BE2C (cell line): ENCODE measurements at regions not wholly inside any gene's neighbourhood (a gene's known extent, or its start where the extent isn't known, plus 50 kb on each side); places are given as distances from the start of the nearest gene placed in this dataset.

Experiments
- DNase-seq: peaks from one replicate; pipeline ENCODE4 v3.0.0-alpha.2; 2020
- H3K27me3 ChIP-seq: fragments of 250-450 bp; sonication (Bioruptor Pico); 2 replicates; pipeline ENCODE4 v1.5.1; 2020; ENCODE audit warnings: mild to moderate bottlenecking
- H3K36me3 ChIP-seq: fragments of 250-450 bp; sonication (Bioruptor Pico); 2 replicates; pipeline ENCODE4 v1.5.1; 2020; ENCODE audit warnings: mild to moderate bottlenecking
- H3K4me1 ChIP-seq: fragments of 250-450 bp; sonication (Bioruptor Pico); 2 replicates; pipeline ENCODE4 v1.5.1; 2020
- H3K4me3 ChIP-seq: 2 replicates; pipeline ENCODE4 v1.5.1; 2011; ENCODE audit warnings: low read depth, low read length
- H3K9me3 ChIP-seq: fragments of 250-450 bp; sonication (Bioruptor Pico); 2 replicates; pipeline ENCODE4 v1.5.1; 2020
- TF ChIP-seq, protein P1 (sequence below): IDR thresholded peaks from 2 replicates; pipeline ENCODE4 v1.5.1; 2012; ENCODE audit warnings: mild to moderate bottlenecking, low read depth, low read length

DNA sequence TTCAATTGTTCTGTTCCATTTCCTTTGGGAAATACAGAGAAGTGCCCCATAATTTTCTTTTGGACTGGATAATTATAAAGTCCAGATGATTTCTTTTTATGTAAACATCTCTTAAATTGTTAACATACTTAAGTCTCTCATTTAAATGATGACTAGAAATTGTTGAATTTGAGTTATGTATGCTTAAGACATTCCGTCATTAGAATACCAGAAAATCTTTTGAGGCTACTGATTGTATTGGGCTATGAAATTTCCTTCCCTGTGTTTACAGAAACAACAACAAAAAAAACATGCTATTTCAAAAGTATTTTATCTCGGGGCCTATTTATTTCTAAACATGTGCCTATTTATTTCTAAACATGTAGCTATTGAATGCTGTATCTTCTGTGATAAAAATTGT lies 125.4 kb downstream of the SH3BGRL2 start:
- no peaks in the 10 kb centered on the region for H3K9me3 ChIP-seq
- H3K36me3 ChIP-seq, result no peaks in the 10 kb centered on the region
- H3K27me3 ChIP-seq, result no peaks in the 10 kb centered on the region
- no peaks in the 10 kb centered on the region for H3K4me1 ChIP-seq
- H3K4me3 ChIP-seq, result no peak overlapping the region
- TF ChIP-seq, protein P1, sequence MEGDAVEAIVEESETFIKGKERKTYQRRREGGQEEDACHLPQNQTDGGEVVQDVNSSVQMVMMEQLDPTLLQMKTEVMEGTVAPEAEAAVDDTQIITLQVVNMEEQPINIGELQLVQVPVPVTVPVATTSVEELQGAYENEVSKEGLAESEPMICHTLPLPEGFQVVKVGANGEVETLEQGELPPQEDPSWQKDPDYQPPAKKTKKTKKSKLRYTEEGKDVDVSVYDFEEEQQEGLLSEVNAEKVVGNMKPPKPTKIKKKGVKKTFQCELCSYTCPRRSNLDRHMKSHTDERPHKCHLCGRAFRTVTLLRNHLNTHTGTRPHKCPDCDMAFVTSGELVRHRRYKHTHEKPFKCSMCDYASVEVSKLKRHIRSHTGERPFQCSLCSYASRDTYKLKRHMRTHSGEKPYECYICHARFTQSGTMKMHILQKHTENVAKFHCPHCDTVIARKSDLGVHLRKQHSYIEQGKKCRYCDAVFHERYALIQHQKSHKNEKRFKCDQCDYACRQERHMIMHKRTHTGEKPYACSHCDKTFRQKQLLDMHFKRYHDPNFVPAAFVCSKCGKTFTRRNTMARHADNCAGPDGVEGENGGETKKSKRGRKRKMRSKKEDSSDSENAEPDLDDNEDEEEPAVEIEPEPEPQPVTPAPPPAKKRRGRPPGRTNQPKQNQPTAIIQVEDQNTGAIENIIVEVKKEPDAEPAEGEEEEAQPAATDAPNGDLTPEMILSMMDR, result no peak
- DNase-seq, result no peak

DNA sequence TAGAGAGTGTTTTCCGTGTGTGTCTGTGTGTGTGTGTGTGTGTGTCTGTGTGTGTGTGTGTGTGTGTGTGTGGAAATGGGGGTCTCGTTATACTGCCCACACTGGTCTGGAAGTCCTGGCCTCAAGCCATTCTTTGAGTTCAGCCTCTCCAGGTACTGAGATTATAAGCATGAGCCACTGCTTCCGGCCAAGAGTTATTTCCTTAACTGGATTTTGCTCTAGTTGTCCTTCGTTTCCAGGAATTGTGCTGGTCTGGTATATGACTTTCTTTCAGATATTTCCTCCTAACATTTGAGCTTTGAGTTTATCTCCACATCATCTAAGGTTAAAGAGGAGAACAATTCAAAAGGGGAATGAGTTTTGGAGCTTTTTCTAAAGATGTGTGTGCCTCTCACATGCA lies 124.8 kb downstream of the SH3BGRL2 start:
- no peak overlapping the region for H3K4me3 ChIP-seq
- TF ChIP-seq, protein P1, result no peak
- DNase-seq, result no peak
- H3K4me1 ChIP-seq, result no peaks in the 10 kb centered on the region
- H3K36me3 ChIP-seq, result no peaks in the 10 kb centered on the region
- H3K9me3 ChIP-seq, result no peaks in the 10 kb centered on the region
- H3K27me3 ChIP-seq, result no peaks in the 10 kb centered on the region
